IMR-90 (cell line): ENCODE measurements at regions not wholly inside any gene's neighbourhood (a gene's known extent, or its start where the extent isn't known, plus 50 kb on each side); places are given as distances from the start of the nearest gene placed in this dataset.

Experiments
- ATAC-seq: fragments of 200-7000 bp; cut with Tn5 transposase; 2 replicates; pipeline ENCODE4 v1.9.1; 2020; ENCODE audit warnings: low read depth, mild to moderate bottlenecking, moderate library complexity
- BruUV-seq: library from RNA; stranded (reverse); fragments of 400-500 nt; replicated peaks from 2 replicates; lab custom pipeline; 2021; lab: Mats Ljungman, UMichigan
- CTCF ChIA-PET: fragments of 300-600 bp; formaldehyde crosslinking; extraction: SDS; loops from one replicate; lab custom pipeline; 2021; ENCODE audit warnings: antibody characterized with exemption; lab: Yijun Ruan, JAX
- POLR2A ChIA-PET: fragments of 300-600 bp; sonication (Branson Sonifier 250); formaldehyde crosslinking; loops from one replicate; lab custom pipeline; 2022; ENCODE audit warnings: antibody characterized with exemption; ENCODE audit not compliant: unreplicated experiment; lab: Charles Lee
- DNase-seq: peaks from one replicate; pipeline ENCODE4 v3.0.0; 2013
- H2AFZ ChIP-seq: replicated peaks from 2 replicates; pipeline ENCODE3; 2013; ENCODE audit warnings: low read length, mild to moderate bottlenecking; ENCODE audit not compliant: poor library complexity
- H2AK5ac ChIP-seq: 2 replicates; pipeline ENCODE4 v1.6.1; 2013; ENCODE audit warnings: low read depth, low read length, inconsistent platforms
- H2AK9ac ChIP-seq: replicated peaks from 2 replicates; pipeline ENCODE3; 2013; ENCODE audit warnings: mild to moderate bottlenecking, low read depth, low read length, moderate library complexity; ENCODE audit not compliant: poor library complexity
- H2BK120ac ChIP-seq: 2 replicates; pipeline ENCODE4 v1.6.1; 2013; ENCODE audit warnings: low read depth, low read length, inconsistent platforms
- H2BK15ac ChIP-seq: 3 replicates; pipeline ENCODE4 v1.6.1; 2013; ENCODE audit warnings: low read depth, low read length, inconsistent platforms
- H2BK20ac ChIP-seq: 2 replicates; pipeline ENCODE4 v1.6.1; 2013; ENCODE audit warnings: low read depth, mild to moderate bottlenecking, inconsistent platforms, low read length, moderate library complexity
- H2BK5ac ChIP-seq: 2 replicates; pipeline ENCODE4 v1.6.1; 2013; ENCODE audit warnings: mild to moderate bottlenecking, low read depth, low read length, inconsistent platforms; ENCODE audit not compliant: poor library complexity, severe bottlenecking
- H3K14ac ChIP-seq: replicated peaks from 2 replicates; pipeline ENCODE4 v1.6.1; 2013; ENCODE audit warnings: low read depth, low read length, inconsistent platforms
- H3K18ac ChIP-seq: 2 replicates; pipeline ENCODE4 v1.6.1; 2013; ENCODE audit warnings: low read depth, low read length, control low read depth
- H3K23ac ChIP-seq: 2 replicates; pipeline ENCODE4 v1.6.1; 2013; ENCODE audit warnings: low read depth, low read length, inconsistent platforms
- H3K27ac ChIP-seq: 2 replicates; pipeline ENCODE4 v1.5.1; 2013; ENCODE audit warnings: mild to moderate bottlenecking, control low read depth, low read length; ENCODE audit not compliant: insufficient read depth
- H3K27me3 ChIP-seq: 2 replicates; pipeline ENCODE4 v1.6.1; 2013; ENCODE audit warnings: low read length; ENCODE audit not compliant: control insufficient read depth, insufficient read depth
- H3K36me3 ChIP-seq: 2 replicates; pipeline ENCODE4 v1.6.1; 2013; ENCODE audit warnings: low read length, mixed read lengths; ENCODE audit not compliant: control insufficient read depth, insufficient read depth
- H3K4ac ChIP-seq: 2 replicates; pipeline ENCODE4 v1.6.1; 2013; ENCODE audit warnings: low read depth, low read length, inconsistent platforms
- H3K4me1 ChIP-seq: 2 replicates; pipeline ENCODE4 v1.6.1; 2013; ENCODE audit warnings: low read length, mixed read lengths; ENCODE audit not compliant: control insufficient read depth, insufficient read depth
- H3K4me2 ChIP-seq: 2 replicates; pipeline ENCODE4 v1.6.1; 2013; ENCODE audit warnings: low read depth, mild to moderate bottlenecking, control low read depth, low read length, moderate library complexity
- H3K4me3 ChIP-seq: 2 replicates; pipeline ENCODE4 v1.5.1; 2013; ENCODE audit warnings: low read depth, mild to moderate bottlenecking, control low read depth, low read length, moderate library complexity; ENCODE audit not compliant: insufficient read depth
- H3K56ac ChIP-seq: 2 replicates; pipeline ENCODE4 v1.6.1; 2013; ENCODE audit warnings: low read length, inconsistent platforms; ENCODE audit not compliant: insufficient read depth; ENCODE audit errors: extremely low read depth
- H3K79me1 ChIP-seq, 2 experiments: 2 replicates each; pipeline ENCODE4 v1.6.1; 2013; ENCODE audit warnings: low read length in 2 of 2, inconsistent platforms in 1 of 2, low read depth in 1 of 2
- H3K9ac ChIP-seq: 2 replicates; pipeline ENCODE4 v1.6.1; 2013; ENCODE audit warnings: low read depth, low read length, control low read depth
- H3K9me1 ChIP-seq: 2 replicates; pipeline ENCODE4 v1.6.1; 2013; ENCODE audit warnings: low read length, inconsistent platforms; ENCODE audit not compliant: insufficient read depth
- H3K9me3 ChIP-seq: 2 replicates; pipeline ENCODE4 v1.6.1; 2013; ENCODE audit warnings: low read length; ENCODE audit not compliant: control insufficient read depth, insufficient read depth
- H4K20me1 ChIP-seq: 2 replicates; pipeline ENCODE4 v1.6.1; 2013; ENCODE audit warnings: low read length, inconsistent platforms; ENCODE audit not compliant: insufficient read depth
- H4K5ac ChIP-seq: 2 replicates; pipeline ENCODE4 v1.6.1; 2013; ENCODE audit warnings: mild to moderate bottlenecking, low read depth, low read length, control low read depth
- H4K8ac ChIP-seq, 2 experiments: 2 replicates each; pipeline ENCODE4 v1.6.1; 2013; ENCODE audit warnings: low read depth in 2 of 2, low read length in 2 of 2, control low read depth in 1 of 2, inconsistent platforms in 1 of 2
- H4K91ac ChIP-seq: 2 replicates; pipeline ENCODE4 v1.6.1; 2013; ENCODE audit warnings: low read depth, low read length, inconsistent platforms; ENCODE audit not compliant: insufficient read depth
- CEBPB ChIP-seq: IDR thresholded peaks from 2 replicates; pipeline ENCODE4 v1.6.1; 2012; ENCODE audit warnings: low read depth, low read length, improper control_type of control experiment
- ELK1 ChIP-seq: fragments of 150-350 bp; IDR thresholded peaks from 2 replicates; pipeline ENCODE4 v1.6.1; 2016; ENCODE audit warnings: low read depth, mild to moderate bottlenecking, low read length, moderate library complexity, borderline replicate concordance
- FOS ChIP-seq: fragments of 150-350 bp; IDR thresholded peaks from 2 replicates; pipeline ENCODE4 v1.6.1; 2016; ENCODE audit warnings: low read depth, low read length
- NFE2L2 ChIP-seq: fragments of 150-350 bp; IDR thresholded peaks from 2 replicates; pipeline ENCODE4 v1.6.1; 2016; ENCODE audit warnings: low read depth, mild to moderate bottlenecking, low read length
- RCOR1 ChIP-seq: IDR thresholded peaks from 2 replicates; pipeline ENCODE4 v1.6.1; 2012; ENCODE audit warnings: mild to moderate bottlenecking, low read length, improper control_type of control experiment; ENCODE audit not compliant: insufficient replicate concordance
- RFX5 ChIP-seq: IDR thresholded peaks from 2 replicates; pipeline ENCODE4 v1.8.0; 2012; ENCODE audit warnings: low read depth, mild to moderate bottlenecking, low read length, moderate library complexity
- WGBS, 2 experiments: methylation state at CpG; one replicate each; pipeline versions ENCODE4 v1.1.5 to v1.1.7; 2013; ENCODE audit warnings: missing lambda C conversion rate in 2 of 2; ENCODE audit not compliant: insufficient read length in 1 of 2; ENCODE audit errors: extremely low coverage in 2 of 2; 5-methylcytosine and 5-hydroxymethylcytosine counted together
- dilution Hi-C: fragments of 300-500 bp; cut with HindIII; formaldehyde crosslinking; loops from one replicate; pipeline ENCODE4 v1.14.3; 2018; ENCODE audit warnings: low sequenced_read_pairs; ENCODE audit not compliant: unreplicated experiment
- in situ Hi-C: fragments of 300-500 bp; cut with MboI; formaldehyde crosslinking; loops from 3 replicates; pipeline ENCODE4 v1.14.3; 2019; ENCODE audit warnings: low sequenced_read_pairs, inconsistent platforms, mixed read lengths
- intact Hi-C: fragments of 100-400 bp; cut with micrococcal nuclease; formaldehyde crosslinking; loops from 2 replicates; pipeline ENCODE4 v1.10.0; 2022

- Histone ChIP-seq H3K4me2 (no peak overlapping the region), H3K56ac (no peak overlapping the region), H3K79me1 (no peaks in the 10 kb centered on the region), H3K18ac (no peak overlapping the region), H2AK5ac (no peak overlapping the region), H3K9ac (no peak overlapping the region), H4K91ac (no peak overlapping the region), H2BK5ac (no peak overlapping the region), H3K23ac (no peak overlapping the region), H3K36me3 (no peaks in the 10 kb centered on the region), H2AFZ (no peak overlapping the region), H3K27ac (no peak overlapping the region), H2BK15ac (no peak overlapping the region), H3K4me1 (no peaks in the 10 kb centered on the region), H4K5ac (no peak overlapping the region), H3K9me1 (no peaks in the 10 kb centered on the region), H3K27me3 (no peaks in the 10 kb centered on the region), H3K14ac (no peak overlapping the region), H3K4me3 (no peak overlapping the region), H3K9me3 (no peaks in the 10 kb centered on the region), H2AK9ac (no peak overlapping the region), H2BK20ac (no peak overlapping the region), H3K4ac (no peak overlapping the region), H2BK120ac (no peak overlapping the region), H4K8ac (no peak overlapping the region), H4K20me1 (no peaks in the 10 kb centered on the region)
- TF ChIP-seq ELK1, result no peak
- no peak for TF ChIP-seq NFE2L2
- no peak for TF ChIP-seq RFX5
- no peak for TF ChIP-seq CEBPB
- TF ChIP-seq FOS, result no peak
- TF ChIP-seq RCOR1, result no peak
- in situ Hi-C loops, result no loop called here
- BruUV-seq, result no TSS peak
- WGBS, 2 experiments, result no CpG with 5 or more reads among the region's 4 CpGs
- intact Hi-C loops, result no loop called here
- ChIA-PET POLR2A (no interaction called here), CTCF (no interaction called here)
- ATAC-seq, result no peak
- dilution Hi-C loops, result no loop called here
- DNase-seq, result no peak
Observed at GRCh38 chr2:82731824-82732223, 1727.3 kb downstream of the SUCLG1 start.
